ENCODE measurements at regions not wholly inside any gene's neighbourhood (a gene's known extent, or its start where the extent isn't known, plus 50 kb on each side); places are given as distances from the start of the nearest gene placed in this dataset.

DNA sequence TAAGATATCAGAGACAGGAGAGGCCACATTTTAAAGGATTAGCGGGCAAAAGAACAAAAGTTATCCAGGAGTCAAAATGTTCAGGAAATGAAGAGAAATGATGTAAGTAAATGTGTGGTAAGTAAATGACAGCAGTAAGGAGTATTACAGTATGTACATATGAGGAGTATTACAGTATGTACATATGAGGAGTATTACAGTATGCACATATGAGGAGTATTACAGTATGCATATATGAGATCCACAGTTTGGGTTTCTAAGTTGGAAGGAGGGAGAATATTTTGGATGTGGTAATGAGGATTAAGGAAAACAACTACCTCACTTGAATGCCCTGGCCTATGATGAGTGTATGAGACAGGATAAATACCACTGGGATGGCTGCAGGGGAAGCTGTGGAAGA, 192.4 kb upstream of the DGKB start:
- Mint-ChIP-seq H3K4me1 (no peaks in the 10 kb centered on the region), H3K27me3 (ENCODE audit: low read depth) (no peaks in the 10 kb centered on the region), H3K36me3 (ENCODE audit: insufficient read depth in 1 of 3, low read depth in 3 of 3) (no peaks in the 10 kb centered on the region), H3K4me3 (no peak overlapping the region), H3K27ac (no peak overlapping the region), H3K9me3 (no peaks in the 10 kb centered on the region)
- no peak overlapping the region for H3K27ac ChIP-seq (ENCODE audit: insufficient read length, low read depth, low read length)
- H3K27me3 ChIP-seq (ENCODE audit: insufficient read depth, low read length): no peaks in the 10 kb centered on the region
- no peaks in the 10 kb centered on the region for H3K9me3 ChIP-seq (ENCODE audit: control insufficient read depth, low read depth, low read length)
- no peaks in the 10 kb centered on the region for H3K79me1 ChIP-seq (ENCODE audit: insufficient read depth, low read depth, low read length, poor library complexity, severe bottlenecking)
- no peak overlapping the region for H2BK20ac ChIP-seq (ENCODE audit: low read depth, low read length, poor library complexity, severe bottlenecking)
- H3T11ph ChIP-seq (ENCODE audit: low read length): no peak overlapping the region
- H3K9ac ChIP-seq (ENCODE audit: extremely low read depth, insufficient read length, low read length): no peak overlapping the region
- H3K18ac ChIP-seq (ENCODE audit: insufficient read length, low read depth, low read length): no peak overlapping the region
- H4K8ac ChIP-seq (replicated peaks; ENCODE audit: insufficient read length, low read depth, low read length): no peak overlapping the region
- TF ChIP-seq, protein P1, sequence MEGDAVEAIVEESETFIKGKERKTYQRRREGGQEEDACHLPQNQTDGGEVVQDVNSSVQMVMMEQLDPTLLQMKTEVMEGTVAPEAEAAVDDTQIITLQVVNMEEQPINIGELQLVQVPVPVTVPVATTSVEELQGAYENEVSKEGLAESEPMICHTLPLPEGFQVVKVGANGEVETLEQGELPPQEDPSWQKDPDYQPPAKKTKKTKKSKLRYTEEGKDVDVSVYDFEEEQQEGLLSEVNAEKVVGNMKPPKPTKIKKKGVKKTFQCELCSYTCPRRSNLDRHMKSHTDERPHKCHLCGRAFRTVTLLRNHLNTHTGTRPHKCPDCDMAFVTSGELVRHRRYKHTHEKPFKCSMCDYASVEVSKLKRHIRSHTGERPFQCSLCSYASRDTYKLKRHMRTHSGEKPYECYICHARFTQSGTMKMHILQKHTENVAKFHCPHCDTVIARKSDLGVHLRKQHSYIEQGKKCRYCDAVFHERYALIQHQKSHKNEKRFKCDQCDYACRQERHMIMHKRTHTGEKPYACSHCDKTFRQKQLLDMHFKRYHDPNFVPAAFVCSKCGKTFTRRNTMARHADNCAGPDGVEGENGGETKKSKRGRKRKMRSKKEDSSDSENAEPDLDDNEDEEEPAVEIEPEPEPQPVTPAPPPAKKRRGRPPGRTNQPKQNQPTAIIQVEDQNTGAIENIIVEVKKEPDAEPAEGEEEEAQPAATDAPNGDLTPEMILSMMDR (conservative IDR thresholded peaks at IDR 0.05): no peak
- H2BK12ac ChIP-seq (ENCODE audit: insufficient read length, low read depth, low read length): no peak overlapping the region
- H3K56ac ChIP-seq (ENCODE audit: insufficient read length, low read depth, low read length): no peak overlapping the region
- H3K79me2 ChIP-seq (ENCODE audit: insufficient read depth, low read length): no peaks in the 10 kb centered on the region
- no peak overlapping the region for H2BK5ac ChIP-seq (ENCODE audit: insufficient read length, low read length)
- no peaks in the 10 kb centered on the region for H4K20me1 ChIP-seq (ENCODE audit: control insufficient read depth, insufficient read depth, insufficient read length)
- no peaks in the 10 kb centered on the region for H3K23me2 ChIP-seq (ENCODE audit: insufficient read length, low read depth, low read length, poor library complexity, severe bottlenecking)
- no peak overlapping the region for H3K14ac ChIP-seq (ENCODE audit: insufficient read depth, low read length)
- no peak for DNase-seq
- no peak overlapping the region for H2AFZ ChIP-seq (ENCODE audit: low read length)
- H3K23ac ChIP-seq (ENCODE audit: insufficient read length, low read depth, low read length): no peak overlapping the region
- H3K4me2 ChIP-seq (ENCODE audit: insufficient read depth, insufficient read length, low read length): no peak overlapping the region
- no CpG with 5 or more reads among the region's 1 CpG for WGBS (ENCODE audit: extremely low coverage, insufficient read length, low lambda C conversion rate)
- H3K4ac ChIP-seq (ENCODE audit: low read depth, low read length): no peak overlapping the region
- no peak overlapping the region for H2BK120ac ChIP-seq (ENCODE audit: low read depth, low read length, poor library complexity, severe bottlenecking)
- no peak overlapping the region for H2BK15ac ChIP-seq (ENCODE audit: low read depth, low read length)
- H3K4me1 ChIP-seq (ENCODE audit: insufficient read depth, low read length): no peaks in the 10 kb centered on the region
- H2AK5ac ChIP-seq (ENCODE audit: insufficient read length, low read length): no peak overlapping the region
- no peak overlapping the region for H4K5ac ChIP-seq (ENCODE audit: insufficient read length, low read depth, low read length)
- no peak overlapping the region for H4K91ac ChIP-seq (ENCODE audit: insufficient read length, low read depth, low read length)

Data from H9 (cell line).